Ishikawa (cell line): ENCODE measurements at regions not wholly inside any gene's neighbourhood (a gene's known extent, or its start where the extent isn't known, plus 50 kb on each side); places are given as distances from the start of the nearest gene placed in this dataset.

Source experiments
- CEBPB ChIP-seq: IDR thresholded peaks from 2 replicates; pipeline ENCODE4 v1.6.1; 2012
- CREB1 ChIP-seq: IDR thresholded peaks from 2 replicates; pipeline ENCODE4 v1.6.1; 2012; ENCODE audit warnings: low read depth
- EGR1 ChIP-seq: IDR thresholded peaks from 2 replicates; pipeline ENCODE4 v1.6.1; 2012
- EP300 ChIP-seq: IDR thresholded peaks from 2 replicates; pipeline ENCODE4 v1.6.1; 2012; ENCODE audit warnings: borderline replicate concordance
- FOXM1 ChIP-seq: IDR thresholded peaks from 2 replicates; pipeline ENCODE4 v1.6.1; 2012; ENCODE audit warnings: low read depth, borderline replicate concordance
- NFIC ChIP-seq: IDR thresholded peaks from 2 replicates; pipeline ENCODE4 v1.6.1; 2012
- RAD21 ChIP-seq: IDR thresholded peaks from 2 replicates; pipeline ENCODE4 v1.6.1; 2012; ENCODE audit warnings: low read depth
- TAF1 ChIP-seq: IDR thresholded peaks from 2 replicates; pipeline ENCODE4 v1.6.1; 2012; ENCODE audit warnings: low read depth, mild to moderate bottlenecking
- TCF12 ChIP-seq: IDR thresholded peaks from 2 replicates; pipeline ENCODE4 v1.6.1; 2012; ENCODE audit warnings: low read depth
- TEAD4 ChIP-seq: IDR thresholded peaks from 2 replicates; pipeline ENCODE4 v1.6.1; 2012
- USF1 ChIP-seq: IDR thresholded peaks from 2 replicates; pipeline ENCODE4 v1.6.1; 2012
- YY1 ChIP-seq: IDR thresholded peaks from 2 replicates; pipeline ENCODE4 v1.6.1; 2012; ENCODE audit warnings: low read depth
- ZBTB7A ChIP-seq: IDR thresholded peaks from 2 replicates; pipeline ENCODE4 v1.6.1; 2012; ENCODE audit warnings: low read depth
- TF ChIP-seq, protein P1 (sequence below): IDR thresholded peaks from 2 replicates; pipeline ENCODE4 v1.6.1; 2012
- TF ChIP-seq, protein P2 (sequence below): IDR thresholded peaks from 2 replicates; pipeline ENCODE4 v1.6.1; 2012; ENCODE audit warnings: low read depth, mild to moderate bottlenecking

- no peak for TF ChIP-seq NFIC
- no peak for TF ChIP-seq EP300
- TF ChIP-seq YY1: no peak
- no peak for TF ChIP-seq ZBTB7A
- TF ChIP-seq CREB1: no peak
- TF ChIP-seq FOXM1: no peak
- TF ChIP-seq TCF12: no peak
- no peak for TF ChIP-seq CEBPB
- no peak for TF ChIP-seq TEAD4
- TF ChIP-seq USF1: no peak
- TF ChIP-seq, protein P1, sequence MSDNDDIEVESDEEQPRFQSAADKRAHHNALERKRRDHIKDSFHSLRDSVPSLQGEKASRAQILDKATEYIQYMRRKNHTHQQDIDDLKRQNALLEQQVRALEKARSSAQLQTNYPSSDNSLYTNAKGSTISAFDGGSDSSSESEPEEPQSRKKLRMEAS: no peak
- TF ChIP-seq TAF1: no peak
- TF ChIP-seq, protein P2, sequence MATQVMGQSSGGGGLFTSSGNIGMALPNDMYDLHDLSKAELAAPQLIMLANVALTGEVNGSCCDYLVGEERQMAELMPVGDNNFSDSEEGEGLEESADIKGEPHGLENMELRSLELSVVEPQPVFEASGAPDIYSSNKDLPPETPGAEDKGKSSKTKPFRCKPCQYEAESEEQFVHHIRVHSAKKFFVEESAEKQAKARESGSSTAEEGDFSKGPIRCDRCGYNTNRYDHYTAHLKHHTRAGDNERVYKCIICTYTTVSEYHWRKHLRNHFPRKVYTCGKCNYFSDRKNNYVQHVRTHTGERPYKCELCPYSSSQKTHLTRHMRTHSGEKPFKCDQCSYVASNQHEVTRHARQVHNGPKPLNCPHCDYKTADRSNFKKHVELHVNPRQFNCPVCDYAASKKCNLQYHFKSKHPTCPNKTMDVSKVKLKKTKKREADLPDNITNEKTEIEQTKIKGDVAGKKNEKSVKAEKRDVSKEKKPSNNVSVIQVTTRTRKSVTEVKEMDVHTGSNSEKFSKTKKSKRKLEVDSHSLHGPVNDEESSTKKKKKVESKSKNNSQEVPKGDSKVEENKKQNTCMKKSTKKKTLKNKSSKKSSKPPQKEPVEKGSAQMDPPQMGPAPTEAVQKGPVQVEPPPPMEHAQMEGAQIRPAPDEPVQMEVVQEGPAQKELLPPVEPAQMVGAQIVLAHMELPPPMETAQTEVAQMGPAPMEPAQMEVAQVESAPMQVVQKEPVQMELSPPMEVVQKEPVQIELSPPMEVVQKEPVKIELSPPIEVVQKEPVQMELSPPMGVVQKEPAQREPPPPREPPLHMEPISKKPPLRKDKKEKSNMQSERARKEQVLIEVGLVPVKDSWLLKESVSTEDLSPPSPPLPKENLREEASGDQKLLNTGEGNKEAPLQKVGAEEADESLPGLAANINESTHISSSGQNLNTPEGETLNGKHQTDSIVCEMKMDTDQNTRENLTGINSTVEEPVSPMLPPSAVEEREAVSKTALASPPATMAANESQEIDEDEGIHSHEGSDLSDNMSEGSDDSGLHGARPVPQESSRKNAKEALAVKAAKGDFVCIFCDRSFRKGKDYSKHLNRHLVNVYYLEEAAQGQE: no peak
Observed at GRCh38 chr2:117126656-117127055, 687.8 kb upstream of the DDX18 start.

DNA sequence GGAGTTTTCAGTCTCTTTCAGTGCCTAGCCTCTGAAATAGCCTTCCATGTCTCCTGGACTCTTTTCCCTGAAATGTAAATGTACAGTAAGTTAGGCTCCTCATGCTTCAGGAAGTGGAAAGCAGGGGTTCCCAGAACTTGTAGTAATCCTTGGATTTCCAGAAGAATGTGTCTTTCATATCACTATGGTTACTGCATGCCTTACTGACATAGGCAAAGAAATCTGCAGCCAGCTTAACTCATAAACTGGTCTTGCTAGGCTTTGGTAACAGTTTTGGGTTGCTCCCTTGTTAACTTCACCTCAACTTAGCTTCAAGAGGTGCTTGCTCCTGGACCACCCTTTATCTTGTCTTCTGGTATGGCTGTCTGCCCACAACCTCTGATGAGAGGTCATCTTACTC is 686.8 kb upstream of the DDX18 start:
- TF ChIP-seq TAF1 (no peak), USF1 (no peak), TEAD4 (no peak), YY1 (no peak), NFIC (no peak), FOXM1 (no peak)

DNA sequence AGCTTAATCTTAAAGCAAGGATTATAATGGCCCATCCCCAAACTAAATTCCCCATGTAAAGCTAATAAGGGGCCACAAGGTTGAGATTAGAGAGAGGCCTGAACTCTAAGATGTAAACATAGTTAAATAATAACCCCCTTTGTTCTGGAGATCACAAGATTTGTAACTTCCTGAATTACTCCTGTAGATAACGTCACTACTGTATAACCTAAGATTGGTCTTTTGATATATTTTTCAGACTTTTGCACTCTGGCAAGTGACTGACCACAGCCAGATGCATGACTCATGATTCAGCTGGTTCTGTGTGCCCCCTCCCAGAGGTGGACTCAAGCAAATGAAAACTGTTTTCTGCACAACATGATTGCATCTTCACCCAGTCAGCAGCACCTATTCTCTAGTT is 686.0 kb upstream of the DDX18 start:
- TF ChIP-seq USF1: no peak
- TF ChIP-seq, protein P1: no peak
- no peak for TF ChIP-seq FOXM1
- TF ChIP-seq CEBPB: no peak
- TF ChIP-seq TAF1: no peak
- TF ChIP-seq EP300: no peak

- TF ChIP-seq EP300 (no peak), TAF1 (no peak), RAD21 (no peak), TCF12 (no peak), CEBPB (no peak), USF1 (no peak), FOXM1 (no peak), CREB1 (no peak), NFIC (no peak), EGR1 (no peak), YY1 (no peak), TEAD4 (no peak), ZBTB7A (no peak)
- TF ChIP-seq, protein P2: no peak
- TF ChIP-seq, protein P1: no peak
Observed at GRCh38 chr2:117137371-117137770, 677.1 kb upstream of the DDX18 start.

DNA sequence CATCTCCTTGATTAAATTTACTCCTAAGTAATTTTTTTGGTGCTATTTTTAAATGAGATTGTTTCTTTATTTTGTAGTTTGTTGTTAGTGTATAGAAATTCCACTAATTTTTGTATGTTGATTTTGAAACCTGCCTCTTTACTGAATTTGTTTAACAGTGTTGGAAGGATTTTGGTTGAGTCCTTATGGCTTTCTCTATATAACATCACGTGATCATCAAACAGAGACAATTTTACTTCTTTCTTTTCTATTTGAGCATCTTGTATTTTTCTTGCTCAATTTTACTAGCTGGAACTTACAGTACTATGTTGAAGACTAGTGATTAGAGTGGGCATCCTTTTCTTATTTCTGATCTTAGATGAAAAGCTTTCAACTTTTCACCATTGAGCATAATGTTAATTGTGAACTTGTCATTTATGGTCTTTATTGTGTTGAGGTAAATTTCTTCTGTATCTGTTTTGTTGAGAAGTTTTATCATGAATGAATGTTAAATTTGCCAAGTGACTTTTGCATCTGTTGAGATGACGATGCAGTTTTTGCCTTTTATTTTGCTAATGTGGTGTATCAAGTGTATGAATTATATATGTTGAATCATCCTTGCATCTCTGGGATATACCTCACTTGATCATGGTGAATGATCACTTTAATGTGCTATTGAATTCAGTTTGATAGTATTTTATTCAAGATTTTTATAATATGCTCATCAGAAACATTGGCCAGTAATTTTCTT is 645.3 kb upstream of the DDX18 start:
- TF ChIP-seq EGR1 (no peak), RAD21 (no peak), TAF1 (no peak), ZBTB7A (no peak), USF1 (no peak), EP300 (no peak), TCF12 (no peak), FOXM1 (no peak), NFIC (no peak)
